GM18951 (cell line): ENCODE measurements at regions not wholly inside any gene's neighbourhood (a gene's known extent, or its start where the extent isn't known, plus 50 kb on each side); places are given as distances from the start of the nearest gene placed in this dataset.

Experiments
- POLR2A ChIP-seq: IDR thresholded peaks from 4 replicates; pipeline ENCODE4 v1.6.1; 2011; ENCODE audit warnings: mild to moderate bottlenecking; ENCODE audit not compliant: insufficient read length, insufficient read depth; ENCODE audit errors: extremely low read depth
- in situ Hi-C: fragments of 300-500 bp; cut with MboI; formaldehyde crosslinking; loops from one replicate; pipeline ENCODE4 v1.12.0; 2022; ENCODE audit warnings: low sequenced_read_pairs, mixed read lengths, inconsistent platforms; ENCODE audit not compliant: unreplicated experiment

DNA sequence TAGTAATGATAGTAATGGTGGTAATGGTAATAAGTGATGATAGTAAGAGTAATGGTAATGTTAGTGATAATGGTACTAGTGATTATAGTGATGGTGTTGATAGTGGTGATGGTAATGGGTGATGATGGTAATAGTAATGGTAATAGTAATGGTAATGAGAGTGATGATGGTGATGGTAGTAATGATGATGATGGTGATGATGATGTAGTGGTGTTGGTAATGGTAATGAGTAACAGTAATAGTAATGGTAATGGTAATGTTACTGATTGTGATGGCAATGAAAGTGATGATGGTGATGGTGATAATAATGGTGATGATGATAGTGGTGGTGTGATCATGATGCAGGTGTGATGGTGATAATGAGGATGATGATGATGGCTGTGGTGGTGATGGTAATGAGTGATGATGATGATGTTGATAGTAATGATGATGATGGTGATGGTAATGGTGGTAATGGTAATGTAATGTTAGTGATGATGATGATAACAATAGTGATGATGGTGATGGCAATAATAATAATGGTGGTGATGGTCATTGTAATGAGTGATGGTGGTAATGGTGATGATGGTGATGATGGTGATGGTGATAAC lies 235.0 kb downstream of the MATN1 start:
- in situ Hi-C loops, result no loop called here

GRCh38 chr1:30487042-30487441 lies 236.3 kb downstream of the MATN1 start:
- in situ Hi-C loops, result no loop called here
- no peak for TF ChIP-seq POLR2A

More for the DNA sequence above, 235.0 kb downstream of the MATN1 start:
- TF ChIP-seq POLR2A, result no peak

DNA sequence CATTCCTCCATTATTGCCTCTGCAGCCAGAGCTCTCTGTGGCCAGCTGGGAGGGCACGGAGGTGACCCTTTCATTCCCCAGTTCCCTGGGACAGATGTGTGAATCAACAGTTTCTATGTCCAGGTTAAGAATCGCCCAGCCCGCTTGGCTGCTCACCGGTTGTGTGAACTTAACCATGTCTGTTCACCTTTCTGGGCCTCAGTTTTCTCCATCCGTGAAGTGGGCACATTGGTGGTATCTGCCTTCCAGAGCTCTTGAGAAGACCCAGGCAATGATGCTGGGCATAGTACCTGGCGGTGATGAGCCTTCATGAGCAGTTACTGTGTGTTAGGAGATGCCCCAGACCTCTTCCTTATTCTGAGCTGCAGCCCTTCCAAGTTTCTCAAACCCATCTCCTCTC lies 238.3 kb downstream of the MATN1 start:
- no peak for TF ChIP-seq POLR2A
- in situ Hi-C loops, result no loop called here

GRCh38 chr1:30484668-30485067 lies 238.7 kb downstream of the MATN1 start:
- TF ChIP-seq POLR2A, result no peak
- in situ Hi-C loops, result no loop called here

GRCh38 chr1:30479575-30479974 lies 243.8 kb downstream of the MATN1 start:
- in situ Hi-C loops, result no loop called here
- no peak for TF ChIP-seq POLR2A

- no peak for TF ChIP-seq POLR2A
- in situ Hi-C loops, result no loop called here
Observed at GRCh38 chr1:30478799-30479563, 244.4 kb downstream of the MATN1 start.

DNA sequence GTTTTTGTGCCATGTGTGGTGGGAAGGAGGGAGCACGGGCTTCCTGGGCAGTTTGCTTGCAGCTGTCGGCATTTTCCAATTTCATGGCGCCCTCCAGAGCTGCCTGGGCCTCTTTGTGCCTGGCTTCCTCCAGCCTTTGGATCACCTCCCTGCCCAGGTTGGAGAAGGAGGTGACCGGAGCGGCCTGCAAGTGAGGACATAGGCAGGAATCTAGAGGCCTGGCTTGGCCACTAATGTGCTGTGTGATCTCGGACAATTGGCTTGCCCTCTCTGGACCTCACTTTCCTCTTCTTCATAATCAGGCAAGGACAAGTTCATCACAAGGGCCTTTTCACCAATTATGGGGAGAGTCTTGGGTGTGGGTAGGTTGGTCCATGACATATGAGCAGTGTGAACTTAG lies 245.1 kb downstream of the MATN1 start:
- in situ Hi-C loops, result no loop called here
- TF ChIP-seq POLR2A, result no peak

DNA sequence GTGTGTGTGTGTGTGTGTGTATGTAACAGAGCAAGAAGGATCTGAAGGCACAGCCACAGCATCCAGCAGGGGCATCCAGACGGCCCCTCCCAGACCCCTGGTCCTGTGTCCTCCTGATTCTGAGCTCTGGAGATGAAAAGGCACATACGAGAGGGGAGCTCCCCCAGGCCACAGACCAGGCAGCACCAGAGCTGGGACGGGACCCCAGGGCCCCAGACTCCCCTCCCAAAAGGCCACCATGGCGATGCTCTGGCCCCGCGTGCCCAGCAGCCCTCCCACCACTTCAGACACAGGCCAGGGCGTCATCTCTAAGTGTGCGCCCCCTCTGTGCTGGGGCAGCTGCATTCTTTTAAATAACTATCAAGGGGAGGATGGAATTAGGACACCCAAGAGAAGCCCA lies 245.8 kb downstream of the MATN1 start:
- in situ Hi-C loops, result no loop called here
- no peak for TF ChIP-seq POLR2A

- no peak for TF ChIP-seq POLR2A
- in situ Hi-C loops, result no loop called here
Observed at GRCh38 chr1:30476911-30477459, 246.4 kb downstream of the MATN1 start.

DNA sequence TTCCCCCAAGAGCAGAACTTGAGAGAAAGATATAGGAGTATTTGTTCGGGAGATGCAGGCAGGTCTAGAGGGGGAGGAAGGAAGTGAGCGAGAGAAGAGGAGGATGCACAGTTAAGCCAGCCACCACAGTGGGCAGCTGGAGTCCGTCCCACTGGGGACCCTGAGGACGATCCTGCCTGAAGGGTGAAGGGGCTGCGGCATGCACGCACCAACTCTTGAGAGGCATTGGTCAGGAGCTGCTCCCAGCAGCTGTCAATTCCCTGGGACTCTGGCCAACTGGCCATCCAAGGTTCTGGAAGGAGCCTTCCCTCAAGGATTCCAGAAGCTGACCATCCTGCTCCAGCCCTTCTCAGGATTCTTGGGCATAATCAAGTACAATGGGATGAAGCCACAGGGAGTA lies 246.9 kb downstream of the MATN1 start:
- TF ChIP-seq POLR2A, result no peak
- in situ Hi-C loops, result no loop called here

DNA sequence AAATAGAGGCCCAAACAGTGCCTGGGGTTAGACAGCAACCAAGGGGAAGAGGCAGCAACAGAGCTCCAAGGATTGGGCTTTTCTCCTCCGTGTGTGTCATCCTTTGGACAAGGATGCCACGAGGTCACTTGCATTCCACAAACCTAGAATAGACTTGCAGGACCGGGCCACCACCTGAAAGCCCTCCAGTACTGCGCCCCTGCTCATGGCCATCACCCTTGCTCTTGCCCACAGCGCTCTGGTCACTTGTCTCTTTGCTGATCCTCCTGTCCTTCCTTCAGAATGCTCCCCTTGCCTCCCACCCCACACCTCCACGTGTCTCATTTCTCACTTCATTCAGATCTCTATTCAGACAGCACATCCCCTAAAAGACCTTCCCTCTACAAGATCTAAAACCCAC lies 247.4 kb downstream of the MATN1 start:
- TF ChIP-seq POLR2A, result no peak
- in situ Hi-C loops, result no loop called here

- TF ChIP-seq POLR2A, result no peak
- in situ Hi-C loops, result no loop called here
Observed at GRCh38 chr1:30475201-30475600, 248.2 kb downstream of the MATN1 start.

DNA sequence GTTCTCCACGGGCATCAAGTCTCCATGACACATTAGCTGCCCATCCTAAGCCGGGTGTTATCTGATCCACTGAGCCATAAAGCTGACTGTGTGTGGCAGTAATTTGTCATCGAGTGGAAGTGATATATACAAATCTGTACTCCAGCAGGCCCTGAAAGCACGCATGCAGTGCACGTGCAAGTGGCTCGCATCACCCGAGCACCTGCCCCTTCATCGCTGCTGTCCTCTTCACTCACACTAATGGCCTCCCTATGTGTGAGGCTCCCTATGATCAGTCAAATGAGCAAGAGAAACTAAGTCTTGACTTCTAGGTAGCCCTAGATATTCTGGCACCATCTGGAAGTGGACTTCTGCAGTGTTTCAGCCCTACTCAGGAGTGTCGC lies 248.6 kb downstream of the MATN1 start:
- in situ Hi-C loops, result no loop called here
- TF ChIP-seq POLR2A, result no peak

- TF ChIP-seq POLR2A, result no peak
- in situ Hi-C loops, result no loop called here
Observed at GRCh38 chr1:30473922-30474817, 249.2 kb downstream of the MATN1 start.

GRCh38 chr1:30472526-30472925 lies 250.9 kb downstream of the MATN1 start:
- in situ Hi-C loops, result no loop called here
- TF ChIP-seq POLR2A, result no peak
